ENCODE measurements at regions not wholly inside any gene's neighbourhood (a gene's known extent, or its start where the extent isn't known, plus 50 kb on each side); places are given as distances from the start of the nearest gene placed in this dataset.

- no peak overlapping the region for H3K4me3 ChIP-seq
- DNase-seq (ENCODE audit: low spot score) (no peak), ATAC-seq (no peak)
- TF ChIP-seq ZNF114 (CRISPR knock-in tag; IDR thresholded peaks at IDR 0.05), result no peak
- TF ChIP-seq EZH2 (IDR thresholded peaks at IDR 0.05; ENCODE audit: low read depth, unreplicated experiment), result no peak
- no peak for TF ChIP-seq REST (IDR thresholded peaks at IDR 0.05; ENCODE audit: unreplicated experiment)
- no peak for TF ChIP-seq ZNF462 (CRISPR knock-in tag; IDR thresholded peaks at IDR 0.05)
- TF ChIP-seq ZNF331 (CRISPR knock-in tag; IDR thresholded peaks at IDR 0.05; ENCODE audit: low read depth), result no peak
- no peak for TF ChIP-seq POLR2AphosphoS5 (IDR thresholded peaks at IDR 0.05; ENCODE audit: low read depth)
- no peak for TF ChIP-seq CTCF (conservative IDR thresholded peaks at IDR 0.05; ENCODE audit: low read depth in 2 of 2)
- no peak for TF ChIP-seq JUNB (IDR thresholded peaks at IDR 0.05; ENCODE audit: unreplicated experiment)
- TF ChIP-seq ETS1 (IDR thresholded peaks at IDR 0.05), result no peak
- no peak for TF ChIP-seq CREB1 (CRISPR knock-in tag; IDR thresholded peaks at IDR 0.05; ENCODE audit: low read depth)
- TF ChIP-seq EZH2phosphoT487 (IDR thresholded peaks at IDR 0.05; ENCODE audit: unreplicated experiment), result no peak
- TF ChIP-seq NANOG (IDR thresholded peaks at IDR 0.05; ENCODE audit: borderline replicate concordance), result no peak
- TF ChIP-seq STAT1 (IDR thresholded peaks at IDR 0.05; ENCODE audit: unreplicated experiment), result no peak
- H2AFZ ChIP-seq, result no peak overlapping the region
- H4K20me1 ChIP-seq (replicated peaks; ENCODE audit: insufficient read depth), result no peaks in the 10 kb centered on the region
- Mint-ChIP-seq H3K4me1 (no peaks in the 10 kb centered on the region), H3K27ac (no peak overlapping the region), H3K36me3 (ENCODE audit: low read depth) (peaks cover 34% of the 10 kb centered on the region), H3K4me3 (no peak overlapping the region), H3K9me3 (peaks cover 38% of the 10 kb centered on the region), H3K27me3 (ENCODE audit: insufficient read depth, low read depth, poor library complexity) (no peaks in the 10 kb centered on the region)
- H3K36me3 ChIP-seq (ENCODE audit: insufficient read depth), result peaks cover 3% of the 10 kb centered on the region
- no peaks in the 10 kb centered on the region for H3F3A ChIP-seq (replicated peaks; ENCODE audit: low read depth)
- no peaks in the 10 kb centered on the region for H3K79me2 ChIP-seq (replicated peaks; ENCODE audit: insufficient read depth)
- H3K27me3 ChIP-seq (ENCODE audit: insufficient read depth), result no peaks in the 10 kb centered on the region
- H3K9me2 ChIP-seq (ENCODE audit: insufficient read depth), result peaks cover 3% of the 10 kb centered on the region; the same call in 1 of the 2 replicates
- no peak overlapping the region for H3K4me2 ChIP-seq
- no peak overlapping the region for H3K27ac ChIP-seq (ENCODE audit: low read depth)
- no peaks in the 10 kb centered on the region for H3K4me1 ChIP-seq (ENCODE audit: insufficient read depth)
Measured at GRCh38 chr3:82596805-82597204, 835.4 kb upstream of the GBE1 start.
